ENCODE measurements at regions not wholly inside any gene's neighbourhood (a gene's known extent, or its start where the extent isn't known, plus 50 kb on each side); places are given as distances from the start of the nearest gene placed in this dataset.

GRCh38 chr2:8568543-8569302 lies 113.1 kb upstream of the ID2 start:
- Histone ChIP-seq H2AFZ (ENCODE audit: low read length) (no peak overlapping the region), H3K27me3 (ENCODE audit: insufficient read depth, low read length, poor library complexity, severe bottlenecking) (peaks cover 13% of the 10 kb centered on the region), H3K4me1 (ENCODE audit: insufficient read depth, low read length, poor library complexity, severe bottlenecking) (peaks cover 10% of the 10 kb centered on the region), H3K9me2 (replicated peaks; ENCODE audit: low read depth, low read length) (no peaks in the 10 kb centered on the region), H3K36me3 (ENCODE audit: insufficient read depth, low read length) (no peaks in the 10 kb centered on the region), H3K9me3 (ENCODE audit: insufficient read depth, low read depth, low read length) (no peaks in the 10 kb centered on the region), H3F3A (ENCODE audit: low read depth) (no peaks in the 10 kb centered on the region), H3K4me2 (ENCODE audit: low read depth, low read length, poor library complexity, severe bottlenecking) (no peak overlapping the region), H3K79me2 (ENCODE audit: insufficient read depth, low read length) (no peaks in the 10 kb centered on the region), H3K9ac (ENCODE audit: low read depth, low read length, poor library complexity, severe bottlenecking) (no peak overlapping the region), H3K4me3 (ENCODE audit: low read length, poor library complexity, severe bottlenecking) (no peak overlapping the region), H4K20me1 (ENCODE audit: insufficient read depth, low read length, poor library complexity, severe bottlenecking) (no peaks in the 10 kb centered on the region)
- no peak for TF ChIP-seq CTCF (conservative IDR thresholded peaks at IDR 0.05; ENCODE audit: low read length)
- TF ChIP-seq EZH2phosphoT487 (IDR thresholded peaks at IDR 0.05; ENCODE audit: borderline replicate concordance): no peak

GRCh38 chr2:8569332-8569930 lies 112.4 kb upstream of the ID2 start:
- Histone ChIP-seq H3K4me2 (ENCODE audit: low read depth, low read length, poor library complexity, severe bottlenecking) (no peak overlapping the region), H3K4me1 (ENCODE audit: insufficient read depth, low read length, poor library complexity, severe bottlenecking) (peaks cover 9% of the 10 kb centered on the region), H3K9me3 (ENCODE audit: insufficient read depth, low read depth, low read length) (no peaks in the 10 kb centered on the region), H3K36me3 (ENCODE audit: insufficient read depth, low read length) (no peaks in the 10 kb centered on the region), H3K9ac (ENCODE audit: low read depth, low read length, poor library complexity, severe bottlenecking) (no peak overlapping the region), H4K20me1 (ENCODE audit: insufficient read depth, low read length, poor library complexity, severe bottlenecking) (no peaks in the 10 kb centered on the region), H3K4me3 (ENCODE audit: low read length, poor library complexity, severe bottlenecking) (no peak overlapping the region), H3K27me3 (ENCODE audit: insufficient read depth, low read length, poor library complexity, severe bottlenecking) (peaks cover 13% of the 10 kb centered on the region), H3K79me2 (ENCODE audit: insufficient read depth, low read length) (no peaks in the 10 kb centered on the region), H3F3A (ENCODE audit: low read depth) (no peaks in the 10 kb centered on the region), H3K9me2 (replicated peaks; ENCODE audit: low read depth, low read length) (no peaks in the 10 kb centered on the region), H2AFZ (ENCODE audit: low read length) (no peak overlapping the region)
- TF ChIP-seq CTCF (conservative IDR thresholded peaks at IDR 0.05; ENCODE audit: low read length): no peak
- no peak for TF ChIP-seq EZH2phosphoT487 (IDR thresholded peaks at IDR 0.05; ENCODE audit: borderline replicate concordance)

GRCh38 chr2:8570637-8571036 lies 111.2 kb upstream of the ID2 start:
- Histone ChIP-seq H4K20me1 (ENCODE audit: insufficient read depth, low read length, poor library complexity, severe bottlenecking) (no peaks in the 10 kb centered on the region), H3K4me2 (ENCODE audit: low read depth, low read length, poor library complexity, severe bottlenecking) (no peak overlapping the region), H3K27me3 (ENCODE audit: insufficient read depth, low read length, poor library complexity, severe bottlenecking) (peaks cover 7% of the 10 kb centered on the region), H2AFZ (ENCODE audit: low read length) (no peak overlapping the region), H3F3A (ENCODE audit: low read depth) (no peaks in the 10 kb centered on the region), H3K4me1 (ENCODE audit: insufficient read depth, low read length, poor library complexity, severe bottlenecking) (peaks cover 19% of the 10 kb centered on the region), H3K9me2 (replicated peaks; ENCODE audit: low read depth, low read length) (no peaks in the 10 kb centered on the region), H3K36me3 (ENCODE audit: insufficient read depth, low read length) (no peaks in the 10 kb centered on the region), H3K79me2 (ENCODE audit: insufficient read depth, low read length) (no peaks in the 10 kb centered on the region), H3K9me3 (ENCODE audit: insufficient read depth, low read depth, low read length) (no peaks in the 10 kb centered on the region), H3K4me3 (ENCODE audit: low read length, poor library complexity, severe bottlenecking) (no peak overlapping the region), H3K9ac (ENCODE audit: low read depth, low read length, poor library complexity, severe bottlenecking) (no peak overlapping the region)
- TF ChIP-seq EZH2phosphoT487 (IDR thresholded peaks at IDR 0.05; ENCODE audit: borderline replicate concordance): no peak
- TF ChIP-seq CTCF (conservative IDR thresholded peaks at IDR 0.05; ENCODE audit: low read length): no peak

All from Loucy (cell line).